Activated B cell treated with CpG ODN at 0.5 μM for 24 hours (primary cell): ENCODE measurements at regions not wholly inside any gene's neighbourhood (a gene's known extent, or its start where the extent isn't known, plus 50 kb on each side); places are given as distances from the start of the nearest gene placed in this dataset.
"Not testable (repeated sequence)": the region's sequence is repeated elsewhere in the genome, so short reads cannot be mapped to it uniquely, and the experiment has no call there.

ENCODE experiments used
- ATAC-seq: fragments of 200-7000 bp; cut with Tn5 transposase; one replicate; pipeline ENCODE4 v1.10.0; 2021; ENCODE audit warnings: low read depth, mild to moderate bottlenecking, moderate library complexity
- CTCF ChIA-PET: fragments of 350-600 bp; sonication (Branson Sonifier 250); formaldehyde crosslinking; loops from one replicate; lab custom pipeline; 2021; ENCODE audit warnings: antibody characterized with exemption; lab: Charles Lee
- POLR2A ChIA-PET: fragments of 350-600 bp; sonication (Branson Sonifier 250); formaldehyde crosslinking; loops from one replicate; lab custom pipeline; 2021; ENCODE audit warnings: antibody characterized with exemption; lab: Charles Lee
- DNase-seq: peaks from one replicate; pipeline ENCODE4 v3.0.0; 2022
- H3K27ac Mint-ChIP-seq: one replicate; pipeline ENCODE4 v1.8.0; 2020; ENCODE audit warnings: mixed read lengths
- H3K27me3 Mint-ChIP-seq: one replicate; pipeline ENCODE4 v1.8.0; 2021; ENCODE audit warnings: mixed read lengths
- H3K36me3 Mint-ChIP-seq: one replicate; pipeline ENCODE4 v1.8.0; 2021; ENCODE audit warnings: low read depth, mixed read lengths
- H3K4me1 Mint-ChIP-seq: one replicate; pipeline ENCODE4 v1.8.0; 2021; ENCODE audit warnings: mixed read lengths
- H3K4me3 Mint-ChIP-seq: one replicate; pipeline ENCODE4 v1.8.0; 2020; ENCODE audit warnings: mild to moderate bottlenecking, mixed read lengths
- H3K9me3 Mint-ChIP-seq: one replicate; pipeline ENCODE4 v1.8.0; 2020; ENCODE audit warnings: mixed read lengths
- intact Hi-C: fragments of 100-400 bp; cut with micrococcal nuclease; formaldehyde crosslinking; loops from one replicate; pipeline ENCODE4 v1.15.1; 2024
- TF ChIP-seq, protein P1 (sequence below): fragments of 200-600 bp; IDR thresholded peaks from one replicate; pipeline ENCODE4 v1.8.0; 2022; ENCODE audit warnings: antibody characterized with exemption, mild to moderate bottlenecking

DNA sequence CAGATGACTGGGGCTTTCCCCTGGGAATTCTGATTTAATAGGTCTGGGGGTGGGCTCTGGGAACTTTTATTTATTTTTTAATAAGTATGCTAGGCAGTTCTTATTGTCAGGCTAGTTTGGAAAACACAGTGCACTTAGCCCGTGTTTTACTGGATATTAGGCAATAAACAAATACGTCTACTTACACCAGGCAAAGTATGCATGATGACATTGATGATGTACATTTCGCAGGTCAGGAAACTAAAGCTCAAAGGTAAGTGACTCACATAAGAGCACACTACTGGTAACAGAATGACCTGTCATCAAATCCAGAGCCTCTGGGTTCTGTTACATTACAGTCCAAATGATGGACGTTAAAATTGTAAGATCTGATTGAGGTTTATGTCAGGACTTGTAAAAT, 144.4 kb upstream of the EXOC2 start:
- no peaks in the 10 kb centered on the region for H3K36me3 Mint-ChIP-seq
- H3K4me3 Mint-ChIP-seq, result no peak overlapping the region
- TF ChIP-seq, protein P1, sequence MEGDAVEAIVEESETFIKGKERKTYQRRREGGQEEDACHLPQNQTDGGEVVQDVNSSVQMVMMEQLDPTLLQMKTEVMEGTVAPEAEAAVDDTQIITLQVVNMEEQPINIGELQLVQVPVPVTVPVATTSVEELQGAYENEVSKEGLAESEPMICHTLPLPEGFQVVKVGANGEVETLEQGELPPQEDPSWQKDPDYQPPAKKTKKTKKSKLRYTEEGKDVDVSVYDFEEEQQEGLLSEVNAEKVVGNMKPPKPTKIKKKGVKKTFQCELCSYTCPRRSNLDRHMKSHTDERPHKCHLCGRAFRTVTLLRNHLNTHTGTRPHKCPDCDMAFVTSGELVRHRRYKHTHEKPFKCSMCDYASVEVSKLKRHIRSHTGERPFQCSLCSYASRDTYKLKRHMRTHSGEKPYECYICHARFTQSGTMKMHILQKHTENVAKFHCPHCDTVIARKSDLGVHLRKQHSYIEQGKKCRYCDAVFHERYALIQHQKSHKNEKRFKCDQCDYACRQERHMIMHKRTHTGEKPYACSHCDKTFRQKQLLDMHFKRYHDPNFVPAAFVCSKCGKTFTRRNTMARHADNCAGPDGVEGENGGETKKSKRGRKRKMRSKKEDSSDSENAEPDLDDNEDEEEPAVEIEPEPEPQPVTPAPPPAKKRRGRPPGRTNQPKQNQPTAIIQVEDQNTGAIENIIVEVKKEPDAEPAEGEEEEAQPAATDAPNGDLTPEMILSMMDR, result no peak
- ATAC-seq (no peak), DNase-seq (no peak)
- ChIA-PET POLR2A (no interaction called here), CTCF (no interaction called here)
- H3K4me1 Mint-ChIP-seq, result peaks cover 5% of the 10 kb centered on the region
- intact Hi-C loops, result no loop called here
- no peak overlapping the region for H3K27ac Mint-ChIP-seq
- H3K9me3 Mint-ChIP-seq, result peaks cover 4% of the 10 kb centered on the region
- peaks cover 23% of the 10 kb centered on the region for H3K27me3 Mint-ChIP-seq

GRCh38 chr6:836276-836853, 143.4 kb upstream of the EXOC2 start:
- peaks cover 4% of the 10 kb centered on the region for H3K9me3 Mint-ChIP-seq
- H3K4me1 Mint-ChIP-seq, result peaks cover 5% of the 10 kb centered on the region
- no peak overlapping the region for H3K4me3 Mint-ChIP-seq
- H3K36me3 Mint-ChIP-seq, result no peaks in the 10 kb centered on the region
- H3K27me3 Mint-ChIP-seq, result peaks cover 19% of the 10 kb centered on the region
- TF ChIP-seq, protein P1, result no peak
- CTCF ChIA-PET, result no interaction called here
- POLR2A ChIA-PET, result no interaction called here
- no peak overlapping the region for H3K27ac Mint-ChIP-seq
- ATAC-seq (no peak), DNase-seq (no peak)
- intact Hi-C loops, result no loop called here

DNA sequence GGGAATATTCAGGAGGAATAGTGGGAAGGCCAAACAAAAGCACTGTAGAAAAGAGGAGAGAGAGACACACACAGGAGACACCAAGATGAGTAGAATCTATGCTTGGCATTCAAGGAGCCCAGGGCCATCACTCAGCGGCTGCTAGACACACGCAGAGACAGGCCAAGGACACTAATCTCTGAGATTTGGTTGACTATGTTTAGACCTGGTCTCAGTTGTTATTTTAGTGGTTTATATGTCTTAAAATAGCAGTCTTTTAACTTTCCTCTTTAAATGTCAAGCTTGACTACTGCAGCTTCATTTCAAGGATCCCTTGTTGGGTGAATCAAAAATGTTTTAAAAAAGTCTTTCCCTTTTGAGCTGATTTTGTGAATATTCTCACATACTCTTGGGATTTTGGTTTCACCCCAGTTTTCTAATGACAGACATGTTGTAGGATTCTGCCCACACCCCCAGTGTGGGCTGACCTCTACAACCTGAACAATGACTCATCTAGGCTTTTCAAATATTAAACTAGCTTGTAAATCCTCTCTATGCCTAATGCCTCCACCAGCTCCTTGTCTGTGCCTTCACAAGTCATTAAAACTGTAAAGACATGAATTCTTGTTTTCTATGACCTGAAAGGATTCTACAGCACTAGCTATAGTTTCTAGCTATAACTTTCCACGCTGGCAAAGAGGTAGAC, 142.7 kb upstream of the EXOC2 start:
- peak; percentile 14 for ATAC-seq
- H3K27ac Mint-ChIP-seq, result no peak overlapping the region
- peaks cover 15% of the 10 kb centered on the region for H3K27me3 Mint-ChIP-seq
- H3K4me3 Mint-ChIP-seq, result no peak overlapping the region
- intact Hi-C loops, result no loop called here
- H3K4me1 Mint-ChIP-seq, result peaks cover 5% of the 10 kb centered on the region
- no peak for DNase-seq
- ChIA-PET CTCF (no interaction called here), POLR2A (no interaction called here)
- TF ChIP-seq, protein P1, result no peak
- no peaks in the 10 kb centered on the region for H3K36me3 Mint-ChIP-seq
- H3K9me3 Mint-ChIP-seq, result peaks cover 4% of the 10 kb centered on the region

DNA sequence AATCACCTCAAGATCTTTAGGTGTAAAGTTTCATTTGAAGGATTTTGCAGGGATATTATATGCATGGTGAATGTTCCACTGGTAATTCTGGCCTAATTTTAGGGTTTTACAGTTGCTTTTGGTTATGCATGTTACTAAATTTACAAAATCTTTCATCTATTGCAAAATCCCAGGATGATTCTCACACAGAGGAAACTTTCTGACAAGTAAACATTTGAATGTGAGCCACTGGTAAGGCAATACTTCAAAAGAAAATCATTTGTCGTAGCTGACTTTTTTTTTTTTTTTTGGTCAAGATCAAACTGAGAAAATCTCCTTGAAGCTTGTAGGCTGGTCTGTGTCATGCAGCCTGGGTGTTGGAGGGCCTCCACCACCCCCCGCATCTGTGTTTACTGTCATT, 141.9 kb upstream of the EXOC2 start:
- Mint-ChIP-seq H3K36me3 (no peaks in the 10 kb centered on the region), H3K4me3 (no peak overlapping the region), H3K27ac (no peak overlapping the region), H3K9me3 (no peaks in the 10 kb centered on the region), H3K27me3 (peaks cover 11% of the 10 kb centered on the region), H3K4me1 (peaks cover 5% of the 10 kb centered on the region)
- CTCF ChIA-PET, result no interaction called here
- TF ChIP-seq, protein P1, result no peak
- ATAC-seq (no peak), DNase-seq (no peak)
- POLR2A ChIA-PET, result no interaction called here
- intact Hi-C loops, result no loop called here

- TF ChIP-seq, protein P1, result no peak
- ChIA-PET POLR2A (no interaction called here), CTCF (no interaction called here)
- H3K36me3 Mint-ChIP-seq, result no peaks in the 10 kb centered on the region
- H3K9me3 Mint-ChIP-seq, result no peaks in the 10 kb centered on the region
- H3K4me3 Mint-ChIP-seq, result no peak overlapping the region
- peaks cover 10% of the 10 kb centered on the region for H3K27me3 Mint-ChIP-seq
- peaks cover 5% of the 10 kb centered on the region for H3K4me1 Mint-ChIP-seq
- ATAC-seq (no peak), DNase-seq (no peak)
- H3K27ac Mint-ChIP-seq, result peak overlapping the region; percentile 64
- intact Hi-C loops, result no loop called here
Measured at GRCh38 chr6:834190-834589, 141.3 kb upstream of the EXOC2 start.

DNA sequence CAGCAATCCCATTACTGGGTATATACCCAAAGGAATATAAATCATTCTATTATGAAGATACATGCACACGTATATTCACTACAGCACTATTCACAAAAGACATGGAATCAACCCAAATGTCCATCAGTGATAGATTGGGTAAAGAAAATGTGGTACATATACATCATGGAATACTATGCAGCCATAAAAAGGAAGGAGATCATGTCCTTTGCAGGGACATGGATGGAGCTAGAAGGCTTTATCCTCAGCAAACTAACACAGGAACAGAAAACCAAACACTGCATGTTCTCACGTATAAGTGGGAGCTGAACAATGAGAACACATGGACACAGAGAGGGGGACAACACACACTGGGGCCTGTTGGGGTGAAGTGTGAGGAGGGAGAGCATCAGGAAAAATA, 139.9 kb upstream of the EXOC2 start:
- H3K9me3 Mint-ChIP-seq, H3K27me3 Mint-ChIP-seq, H3K27ac Mint-ChIP-seq, DNase-seq, POLR2A ChIA-PET, H3K4me1 Mint-ChIP-seq, H3K4me3 Mint-ChIP-seq, ATAC-seq, H3K36me3 Mint-ChIP-seq, intact Hi-C loops, CTCF ChIA-PET: not testable (repeated sequence)
